GM18951 (cell line): ENCODE measurements at regions not wholly inside any gene's neighbourhood (a gene's known extent, or its start where the extent isn't known, plus 50 kb on each side); places are given as distances from the start of the nearest gene placed in this dataset.

Source experiments
- POLR2A ChIP-seq: IDR thresholded peaks from 4 replicates; pipeline ENCODE4 v1.6.1; 2011; ENCODE audit warnings: mild to moderate bottlenecking; ENCODE audit not compliant: insufficient read length, insufficient read depth; ENCODE audit errors: extremely low read depth
- in situ Hi-C: fragments of 300-500 bp; cut with MboI; formaldehyde crosslinking; loops from one replicate; pipeline ENCODE4 v1.12.0; 2022; ENCODE audit warnings: low sequenced_read_pairs, mixed read lengths, inconsistent platforms; ENCODE audit not compliant: unreplicated experiment

DNA sequence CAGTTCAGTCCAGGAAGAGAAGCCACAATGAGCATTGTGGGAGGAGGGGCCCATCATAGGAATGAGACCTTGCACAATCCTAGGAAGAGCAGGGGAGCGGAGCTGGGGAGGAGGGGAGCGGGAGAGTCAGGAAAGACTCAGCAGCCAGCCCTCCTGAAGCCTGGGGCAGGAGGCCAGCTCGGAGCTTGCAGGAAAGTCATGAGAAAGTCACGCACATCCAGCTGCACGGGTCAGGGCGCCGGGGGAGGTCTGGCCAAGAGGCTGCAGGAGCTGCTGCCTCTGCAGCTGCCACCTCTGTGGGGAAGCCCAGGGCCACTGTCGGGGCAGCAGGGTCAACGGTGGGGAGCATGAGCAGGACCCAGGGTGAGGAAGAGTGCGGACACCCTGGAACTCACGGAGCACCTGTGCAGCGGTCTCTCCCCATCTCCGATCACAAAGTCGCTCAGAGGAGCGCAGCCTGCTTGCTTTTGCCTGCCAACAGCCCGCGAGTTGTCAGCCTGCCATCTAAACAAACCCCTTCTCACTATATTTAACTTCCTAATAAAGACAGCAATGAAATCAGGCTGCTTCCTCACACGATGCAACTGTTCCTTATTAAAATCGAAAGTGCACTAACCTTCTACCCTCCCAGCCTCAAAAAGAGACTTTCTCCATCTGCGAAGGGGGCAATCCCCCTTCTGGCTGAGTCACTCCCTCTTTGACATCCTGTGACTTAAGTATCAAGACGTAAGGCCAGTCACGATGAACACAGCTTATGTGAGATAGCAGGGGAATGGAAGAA lies 52.9 kb upstream of the RTL6 start:
- no peak for TF ChIP-seq POLR2A

GRCh38 chr22:44549701-44550100 lies 51.7 kb upstream of the RTL6 start:
- in situ Hi-C loops, result no loop called here
- TF ChIP-seq POLR2A, result no peak

More for the DNA sequence above, 52.9 kb upstream of the RTL6 start:
- in situ Hi-C loops, result no loop called here

DNA sequence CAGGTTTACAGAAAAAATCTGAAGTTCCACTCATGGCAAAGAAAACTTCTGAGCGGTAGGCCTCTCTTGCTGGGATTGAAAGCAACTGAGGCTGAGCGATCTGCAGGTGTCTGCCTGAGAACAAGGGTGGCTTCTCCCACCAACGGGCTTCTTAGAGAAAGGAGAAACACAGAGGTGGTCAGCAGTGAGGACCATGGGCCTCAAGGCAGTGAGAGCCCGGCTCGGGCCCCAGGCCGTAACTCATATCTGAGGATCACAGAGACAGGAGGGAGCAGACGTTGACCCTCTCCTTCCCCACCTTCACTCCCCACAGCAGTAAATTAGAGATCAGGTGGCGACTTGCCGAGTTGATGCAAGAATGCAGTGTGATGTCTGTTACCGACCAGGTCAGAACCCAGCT lies 50.9 kb upstream of the RTL6 start:
- in situ Hi-C loops, result no loop called here
- no peak for TF ChIP-seq POLR2A
